ENCODE measurements at regions not wholly inside any gene's neighbourhood (a gene's known extent, or its start where the extent isn't known, plus 50 kb on each side); places are given as distances from the start of the nearest gene placed in this dataset.
"Not testable (repeated sequence)": the region's sequence is repeated elsewhere in the genome, so short reads cannot be mapped to it uniquely, and the experiment has no call there.

GRCh38 chrX:786441-786881 is 155.9 kb downstream of the SHOX start:
- DNase-seq: no peak

GRCh38 chrX:784829-785228 is 154.2 kb downstream of the SHOX start:
- no peak for DNase-seq

GRCh38 chrX:781224-782204 is 150.9 kb downstream of the SHOX start:
- no peak for DNase-seq

GRCh38 chrX:776529-777230 is 146.1 kb downstream of the SHOX start:
- no peak for DNase-seq

GRCh38 chrX:776061-776460 is 145.5 kb downstream of the SHOX start:
- no peak for DNase-seq

GRCh38 chrX:774536-774935 is 143.9 kb downstream of the SHOX start:
- no peak for DNase-seq

GRCh38 chrX:773292-774025 is 142.9 kb downstream of the SHOX start:
- DNase-seq: no peak

- no peak for DNase-seq
Measured at GRCh38 chrX:771536-771935, 140.9 kb downstream of the SHOX start.

- no peak for DNase-seq
Measured at GRCh38 chrX:769796-770195, 139.2 kb downstream of the SHOX start.

- no peak for DNase-seq
Measured at GRCh38 chrX:768596-768995, 138.0 kb downstream of the SHOX start.

GRCh38 chrX:758917-759316 is 128.3 kb downstream of the SHOX start:
- DNase-seq: no peak

GRCh38 chrX:750812-751211 is 120.2 kb downstream of the SHOX start:
- no peak for DNase-seq

- no peak for DNase-seq
Measured at GRCh38 chrX:750263-750662, 119.7 kb downstream of the SHOX start.

GRCh38 chrX:747176-747575 is 116.6 kb downstream of the SHOX start:
- DNase-seq: no peak

GRCh38 chrX:739611-740010 is 109.0 kb downstream of the SHOX start:
- DNase-seq: no peak

- not testable (repeated sequence) for DNase-seq
Measured at GRCh38 chrX:737021-737420, 106.4 kb downstream of the SHOX start.

- no peak for DNase-seq
Measured at GRCh38 chrX:734362-734761, 103.8 kb downstream of the SHOX start.

- DNase-seq: no peak
Measured at GRCh38 chrX:733961-734360, 103.4 kb downstream of the SHOX start.

GRCh38 chrX:729583-730409 is 99.2 kb downstream of the SHOX start:
- no peak for DNase-seq

- not testable (repeated sequence) for DNase-seq
Measured at GRCh38 chrX:729101-729500, 98.5 kb downstream of the SHOX start.

- not testable (repeated sequence) for DNase-seq
Measured at GRCh38 chrX:728639-729038, 98.0 kb downstream of the SHOX start.

Measured in activated CD4-positive, alpha-beta T cell treated with anti-CD3 and anti-CD28 coated beads, Interleukin-2, amount 50 U/mL, for 16 hours (primary cell).